Spleen (tissue), 11 donors: ENCODE measurements at regions not wholly inside any gene's neighbourhood (a gene's known extent, or its start where the extent isn't known, plus 50 kb on each side); places are given as distances from the start of the nearest gene placed in this dataset.

ENCODE experiments used
- DNase-seq: peaks from one replicate; pipeline ENCODE4 v3.0.0-alpha.2; 2020
- H3K27ac ChIP-seq, 8 donors: fragments of 200-600 bp; sonication (generic) in 7 of 8; 1 replicate in 4 of 8; 2 replicates in 4 of 8; pipeline versions ENCODE4 v1.5.0 to v1.8.0; 2016 to 2021; ENCODE audit warnings: inconsistent platforms in 4 of 8, mild to moderate bottlenecking in 4 of 8, moderate library complexity in 1 of 8
- H3K27me3 ChIP-seq, 7 donors: fragments of 200-600 bp; sonication (generic) in 6 of 7; replicated peaks in 1 of 7; 1 replicate in 4 of 7; 2 replicates in 3 of 7; pipeline versions ENCODE4 v1.5.0 to v1.8.0; 2016 to 2021; ENCODE audit warnings: inconsistent platforms in 3 of 7, mild to moderate bottlenecking in 1 of 7
- H3K36me3 ChIP-seq, 6 donors: fragments of 200-600 bp; sonication (generic) in 5 of 6; 1 replicate in 4 of 6; 2 replicates in 2 of 6; pipeline versions ENCODE4 v1.5.0 to v1.8.0; 2016 to 2021; ENCODE audit warnings: inconsistent platforms in 2 of 6
- H3K4me1 ChIP-seq, 6 donors: fragments of 200-600 bp; sonication (generic) in 5 of 6; 1 replicate in 3 of 6; 2 replicates in 3 of 6; pipeline versions ENCODE4 v1.5.0 to v1.8.0; 2016 to 2021; ENCODE audit warnings: inconsistent platforms in 3 of 6
- H3K4me3 ChIP-seq, 8 donors: fragments of 200-600 bp; sonication (generic) in 7 of 8; 1 replicate in 4 of 8; 2 replicates in 4 of 8; pipeline versions ENCODE4 v1.5.0 to v1.8.0; 2016 to 2021; ENCODE audit warnings: inconsistent platforms in 4 of 8, mild to moderate bottlenecking in 4 of 8, moderate library complexity in 2 of 8
- H3K9me3 ChIP-seq, 8 donors: fragments of 200-600 bp; sonication (generic) in 7 of 8; 1 replicate in 4 of 8; 2 replicates in 4 of 8; pipeline versions ENCODE4 v1.5.0 to v1.8.0; 2016 to 2021; ENCODE audit warnings: inconsistent platforms in 4 of 8
- POLR2A ChIP-seq, 3 donors: fragments of 450-650 bp; IDR thresholded peaks; one replicate each; pipeline ENCODE4 v1.5.1; 2017; ENCODE audit warnings: antibody characterized with exemption in 3 of 3, mild to moderate bottlenecking in 1 of 3
- POLR2AphosphoS5 ChIP-seq, 3 donors: sonication (generic); formaldehyde crosslinking; IDR thresholded peaks; one replicate each; pipeline ENCODE4 v1.5.1; 2017; ENCODE audit warnings: antibody characterized with exemption in 3 of 3
- WGBS, 5 donors: extraction: QIAGEN DNeasy Blood & Tissue Kit in 3 of 5; methylation state at CpG; one replicate each; pipeline versions ENCODE4 v1.1.5 to v1.1.7; 2013 to 2018; 5-methylcytosine and 5-hydroxymethylcytosine counted together
- intact Hi-C: fragments of 100-400 bp; cut with DNase I; formaldehyde crosslinking; loops from one replicate; pipeline ENCODE4 v1.15.0; 2023; ENCODE audit warnings: low total_unique reads
- TF ChIP-seq, protein P1 (sequence below), 11 experiments: fragments of 200-600 bp in 7 of 11; fragments of 450-650 bp in 4 of 11; sonication (generic) in 4 of 11; IDR thresholded peaks in 8 of 11; conservative IDR thresholded peaks in 3 of 11; 1 replicate in 7 of 11; 2 replicates in 4 of 11; pipeline versions ENCODE4 v1.4.0 to v1.8.0; 2016 to 2021; ENCODE audit warnings: antibody characterized with exemption in 11 of 11, inconsistent platforms in 4 of 11, mild to moderate bottlenecking in 1 of 11
- donor health status: healthy with polysubstance abuse.
- donor health status: DM: no; HTN: no; CAD: no; lungs with moderate emphysema.
- donor health status: DM: no; HTN: no; CAD: no.
- donor health status: Bipolar disorder and iron deficiency.
- donor health status: healthy.
- donor health status: DM: no; HTN: no; CAD: no.
- donor health status: DM: yes; HTN: yes; CAD: no.

DNA sequence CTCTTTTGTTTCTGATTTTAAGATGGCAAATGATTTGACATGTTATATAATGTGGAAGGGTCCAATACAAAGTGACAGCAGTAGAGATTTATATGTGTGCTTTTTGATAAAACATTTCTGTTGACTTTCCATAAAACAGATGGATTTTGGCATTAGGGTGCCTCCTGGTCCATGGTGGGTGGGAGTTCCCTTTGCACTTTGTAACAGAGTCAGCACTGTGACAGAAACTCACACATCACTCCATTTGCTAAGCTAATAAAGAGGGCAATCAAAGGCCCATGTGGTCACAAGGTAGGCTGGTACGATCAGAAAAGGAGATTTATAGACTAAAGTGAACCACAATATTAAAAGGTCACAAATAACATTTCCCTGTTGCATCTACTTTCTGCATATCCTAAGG is 93.3 kb upstream of the NT5C1B start:
- DNase-seq, result no peak
- intact Hi-C loops, result no loop called here
- Histone ChIP-seq H3K9me3 (no peaks in the 10 kb centered on the region), H3K4me1 (no peaks in the 10 kb centered on the region), H3K27me3 (no peaks in the 10 kb centered on the region), H3K36me3 (no peaks in the 10 kb centered on the region), H3K4me3 (no peak overlapping the region), H3K27ac (no peak overlapping the region)
- 63 to 83% (median 81%) methylated on average over 1 of the region's 1 CpG for WGBS, 5 donors
- TF ChIP-seq POLR2AphosphoS5 (IDR thresholded peaks at IDR 0.05) (no peak), POLR2A (IDR thresholded peaks at IDR 0.05) (no peak)
- TF ChIP-seq, protein P1, sequence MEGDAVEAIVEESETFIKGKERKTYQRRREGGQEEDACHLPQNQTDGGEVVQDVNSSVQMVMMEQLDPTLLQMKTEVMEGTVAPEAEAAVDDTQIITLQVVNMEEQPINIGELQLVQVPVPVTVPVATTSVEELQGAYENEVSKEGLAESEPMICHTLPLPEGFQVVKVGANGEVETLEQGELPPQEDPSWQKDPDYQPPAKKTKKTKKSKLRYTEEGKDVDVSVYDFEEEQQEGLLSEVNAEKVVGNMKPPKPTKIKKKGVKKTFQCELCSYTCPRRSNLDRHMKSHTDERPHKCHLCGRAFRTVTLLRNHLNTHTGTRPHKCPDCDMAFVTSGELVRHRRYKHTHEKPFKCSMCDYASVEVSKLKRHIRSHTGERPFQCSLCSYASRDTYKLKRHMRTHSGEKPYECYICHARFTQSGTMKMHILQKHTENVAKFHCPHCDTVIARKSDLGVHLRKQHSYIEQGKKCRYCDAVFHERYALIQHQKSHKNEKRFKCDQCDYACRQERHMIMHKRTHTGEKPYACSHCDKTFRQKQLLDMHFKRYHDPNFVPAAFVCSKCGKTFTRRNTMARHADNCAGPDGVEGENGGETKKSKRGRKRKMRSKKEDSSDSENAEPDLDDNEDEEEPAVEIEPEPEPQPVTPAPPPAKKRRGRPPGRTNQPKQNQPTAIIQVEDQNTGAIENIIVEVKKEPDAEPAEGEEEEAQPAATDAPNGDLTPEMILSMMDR (IDR thresholded peaks at IDR 0.05 in 8 of 11, conservative IDR thresholded peaks at IDR 0.05 in 3 of 11), result no peak

DNA sequence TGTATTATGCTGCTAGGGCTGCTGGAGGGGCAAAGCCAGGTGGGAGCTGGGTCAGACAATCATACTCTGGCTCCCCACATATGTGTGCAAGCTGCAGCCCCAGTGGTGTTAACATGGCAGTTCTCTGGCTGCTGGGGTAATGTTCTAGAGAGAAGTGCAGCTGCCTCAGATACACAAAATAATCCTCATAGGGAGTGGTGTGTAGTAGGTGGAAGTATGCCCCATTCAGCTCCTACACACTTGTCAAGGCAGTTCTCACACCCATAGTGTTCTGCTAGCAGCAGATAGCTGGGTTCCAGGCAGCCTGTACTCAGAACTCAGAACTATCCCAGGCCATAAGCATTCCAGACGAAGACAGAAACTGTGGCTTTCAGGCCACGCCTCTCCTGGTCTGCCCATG is 87.9 kb upstream of the NT5C1B start:
- H3K4me3 ChIP-seq, result no peak overlapping the region
- no peak for DNase-seq
- WGBS, 5 donors, result 63 to 89% (median 74%) methylated on average over 2 of the region's 2 CpGs
- no peaks in the 10 kb centered on the region for H3K36me3 ChIP-seq
- TF ChIP-seq POLR2AphosphoS5 (IDR thresholded peaks at IDR 0.05), result no peak
- TF ChIP-seq, protein P1 (IDR thresholded peaks at IDR 0.05 in 8 of 11, conservative IDR thresholded peaks at IDR 0.05 in 3 of 11), result no peak
- TF ChIP-seq POLR2A (IDR thresholded peaks at IDR 0.05), result no peak
- intact Hi-C loops, result no loop called here
- H3K27me3 ChIP-seq, result no peaks in the 10 kb centered on the region
- no peak overlapping the region for H3K27ac ChIP-seq
- peaks cover 3 to 44% (median 40%) of the 10 kb centered on the region in 8 donors for H3K9me3 ChIP-seq
- no peaks in the 10 kb centered on the region for H3K4me1 ChIP-seq

DNA sequence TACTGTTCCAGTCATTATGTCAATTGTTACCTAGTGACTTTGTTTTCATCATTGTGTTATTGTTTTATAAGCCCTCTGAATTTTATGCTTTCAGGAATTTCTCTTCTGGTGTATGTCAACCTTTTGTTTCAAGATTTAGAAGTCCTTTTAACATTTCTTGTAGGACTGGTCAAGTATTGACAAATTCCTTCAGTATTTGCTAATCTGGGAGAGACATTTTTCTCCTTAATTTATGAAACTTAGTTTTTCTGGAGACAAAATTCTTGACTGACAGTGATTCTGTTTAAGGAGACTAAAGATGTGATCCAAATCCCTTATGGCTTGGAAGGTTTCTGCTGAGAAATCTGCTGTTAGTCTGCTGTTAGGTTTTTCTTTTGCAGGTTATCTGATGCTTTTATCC is 84.9 kb upstream of the NT5C1B start:
- H3K4me1 ChIP-seq, result no peaks in the 10 kb centered on the region
- no peaks in the 10 kb centered on the region for H3K36me3 ChIP-seq
- no peak for TF ChIP-seq POLR2A (IDR thresholded peaks at IDR 0.05)
- TF ChIP-seq POLR2AphosphoS5 (IDR thresholded peaks at IDR 0.05), result no peak
- TF ChIP-seq, protein P1 (IDR thresholded peaks at IDR 0.05 in 8 of 11, conservative IDR thresholded peaks at IDR 0.05 in 3 of 11), result no peak
- no peak overlapping the region for H3K27ac ChIP-seq
- no peak for DNase-seq
- H3K27me3 ChIP-seq, result no peaks in the 10 kb centered on the region
- intact Hi-C loops, result no loop called here
- H3K9me3 ChIP-seq, result peaks cover 3 to 58% (median 42%) of the 10 kb centered on the region in 8 donors
- H3K4me3 ChIP-seq, result no peak overlapping the region

DNA sequence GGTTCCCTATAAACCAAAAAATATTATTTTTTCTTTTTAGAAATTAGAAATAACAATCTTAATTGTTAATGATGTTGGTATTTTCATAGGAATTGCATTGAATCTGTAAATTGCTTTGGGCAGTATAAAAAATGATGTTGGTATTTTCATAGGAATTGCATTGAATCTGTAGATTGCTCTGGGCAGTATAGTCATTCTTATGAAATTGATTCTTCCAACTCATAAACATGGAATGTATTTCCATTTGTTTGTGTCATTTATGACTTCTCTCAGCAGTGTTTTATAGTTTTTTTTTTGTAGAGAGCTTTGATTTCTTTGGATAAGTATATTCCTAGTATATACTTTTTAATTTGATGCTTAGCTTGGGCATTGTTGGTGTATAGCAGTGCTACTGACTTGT is 82.0 kb upstream of the NT5C1B start:
- TF ChIP-seq POLR2A (IDR thresholded peaks at IDR 0.05) (no peak), POLR2AphosphoS5 (IDR thresholded peaks at IDR 0.05) (no peak)
- TF ChIP-seq, protein P1 (IDR thresholded peaks at IDR 0.05 in 8 of 11, conservative IDR thresholded peaks at IDR 0.05 in 3 of 11), result no peak
- Histone ChIP-seq H3K36me3 (no peaks in the 10 kb centered on the region), H3K4me1 (no peaks in the 10 kb centered on the region), H3K4me3 (no peak overlapping the region), H3K9me3 (peaks cover 3 to 59% (median 42%) of the 10 kb centered on the region in 8 donors), H3K27me3 (no peaks in the 10 kb centered on the region), H3K27ac (no peak overlapping the region)
- intact Hi-C loops, result no loop called here
- no peak for DNase-seq
